GOT3 (cell line): ENCODE measurements at regions not wholly inside any gene's neighbourhood (a gene's known extent, or its start where the extent isn't known, plus 50 kb on each side); places are given as distances from the start of the nearest gene placed in this dataset.

ENCODE experiments used
- DNase-seq: peaks from one replicate; lab custom pipeline; 2025; ENCODE audit warnings: mixed read lengths; lab: John Stamatoyannopoulos, UW

GRCh38 chr20:58017231-58017969, 211.1 kb downstream of the ANKRD60 start:
- peak; percentile 32 for DNase-seq

- DNase-seq: no peak
These were observed 211.7 kb downstream of the ANKRD60 start for GRCh38 chr20:58016779-58017178.

DNA sequence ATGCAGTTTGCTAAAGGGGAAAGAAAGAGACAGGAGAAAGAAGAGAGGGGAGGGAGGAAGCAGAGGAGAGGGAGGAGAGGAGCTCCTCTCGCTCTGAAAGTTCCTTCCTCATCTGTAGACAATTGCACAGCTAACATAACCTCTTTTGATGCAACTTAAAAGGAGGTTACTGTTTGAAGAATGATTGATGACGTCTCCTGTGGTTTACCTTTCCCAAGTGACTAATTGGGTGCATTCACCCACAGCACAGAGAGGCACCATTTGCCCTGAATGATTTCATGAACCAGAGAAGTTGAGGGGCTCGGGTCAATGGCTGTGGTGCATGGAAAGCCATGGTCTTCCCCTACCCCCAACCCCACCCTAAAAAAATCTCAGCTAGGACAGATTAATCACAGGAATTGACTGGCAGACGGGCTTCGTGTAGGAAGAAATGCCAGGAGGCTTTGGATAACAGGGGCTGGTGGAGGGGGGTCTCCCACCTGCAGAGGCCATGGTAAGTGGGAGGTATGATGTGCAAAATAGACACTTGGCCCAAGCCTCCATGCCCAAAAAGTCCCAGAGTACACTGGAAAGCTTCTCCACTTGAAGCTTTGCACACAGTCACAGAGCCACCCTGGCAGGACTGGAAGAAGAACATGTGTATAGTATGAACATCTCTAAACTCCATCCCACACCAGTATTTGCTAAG, 213.7 kb downstream of the ANKRD60 start:
- no peak for DNase-seq

DNA sequence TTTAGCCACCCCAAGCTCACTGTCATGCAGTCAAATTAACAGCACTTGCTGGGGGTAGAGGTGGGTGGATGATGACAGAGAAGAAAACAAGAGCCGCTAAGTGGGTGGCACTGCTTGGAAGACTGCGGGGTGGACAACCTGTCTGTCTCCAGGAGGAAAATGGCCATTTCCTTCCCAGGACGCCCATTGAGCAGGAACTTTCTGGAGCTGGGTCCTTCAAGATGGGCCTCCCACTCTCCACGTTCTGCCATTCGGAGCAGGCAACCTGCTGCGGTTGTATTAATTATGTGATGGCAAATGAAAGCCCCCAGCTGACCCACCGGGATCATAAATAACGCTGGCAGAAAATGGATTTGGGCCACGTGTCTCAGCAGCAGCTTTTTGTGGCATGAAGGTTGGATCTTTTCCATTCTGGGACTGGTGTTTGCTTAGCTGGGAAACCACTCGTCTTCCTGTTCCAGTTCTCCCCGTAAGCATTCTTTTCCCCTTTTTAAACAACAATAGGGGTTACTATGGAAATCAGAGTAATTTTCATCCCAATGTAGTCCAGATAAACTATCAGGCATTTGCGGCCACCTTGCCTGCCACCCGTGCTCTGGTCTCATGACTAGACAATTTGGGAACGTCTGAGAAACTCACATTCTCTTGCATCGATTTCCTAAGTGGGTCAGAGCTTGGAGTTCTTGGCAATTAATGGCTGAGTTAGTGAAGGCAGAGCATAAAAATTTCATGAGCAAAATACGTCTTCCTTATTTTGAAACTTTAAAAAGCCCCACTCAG, 215.5 kb downstream of the ANKRD60 start:
- DNase-seq: no peak

- DNase-seq: no peak
These were observed 216.4 kb downstream of the ANKRD60 start for GRCh38 chr20:58011947-58012610.

DNA sequence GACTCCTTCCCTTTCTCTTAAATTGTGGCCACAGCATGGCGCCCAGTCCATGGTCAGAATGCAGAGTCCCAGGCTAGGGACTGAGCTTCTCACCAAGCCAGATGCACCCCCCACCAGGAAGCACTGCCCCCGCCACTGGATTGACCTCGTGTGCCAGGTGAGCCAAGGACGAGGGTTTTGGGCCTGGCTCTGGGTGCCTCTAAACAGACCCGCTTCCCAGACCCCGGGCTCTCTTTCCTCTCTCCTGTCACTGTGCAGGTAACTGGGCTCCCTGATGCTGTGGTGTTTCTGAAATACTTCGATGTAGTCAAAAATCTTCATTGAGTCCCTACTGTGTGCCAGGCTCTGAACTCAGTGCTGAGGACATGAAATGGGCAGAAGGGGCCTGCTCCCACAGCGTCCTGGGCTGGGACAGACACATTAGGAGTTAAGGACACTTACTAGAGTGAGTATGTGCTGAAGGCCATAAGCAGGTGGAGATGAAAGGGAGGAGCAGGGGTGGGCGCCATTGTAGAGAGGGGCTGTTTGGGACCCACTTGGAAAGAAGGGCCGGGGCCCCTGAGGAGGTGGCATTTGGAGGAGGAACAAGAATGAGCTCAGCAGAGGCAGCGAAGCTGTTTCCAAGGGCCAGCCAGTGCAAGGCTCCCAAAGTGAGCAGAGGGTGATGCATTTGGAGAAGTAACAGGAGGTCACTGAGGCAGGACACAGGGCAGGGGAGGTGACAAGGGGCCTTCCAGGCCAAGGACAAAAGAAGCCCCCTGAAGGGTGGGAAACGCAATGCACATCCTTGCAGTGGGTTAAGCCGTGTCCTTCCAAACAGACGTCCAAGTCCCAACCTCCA, 217.1 kb downstream of the ANKRD60 start:
- DNase-seq: no peak

DNA sequence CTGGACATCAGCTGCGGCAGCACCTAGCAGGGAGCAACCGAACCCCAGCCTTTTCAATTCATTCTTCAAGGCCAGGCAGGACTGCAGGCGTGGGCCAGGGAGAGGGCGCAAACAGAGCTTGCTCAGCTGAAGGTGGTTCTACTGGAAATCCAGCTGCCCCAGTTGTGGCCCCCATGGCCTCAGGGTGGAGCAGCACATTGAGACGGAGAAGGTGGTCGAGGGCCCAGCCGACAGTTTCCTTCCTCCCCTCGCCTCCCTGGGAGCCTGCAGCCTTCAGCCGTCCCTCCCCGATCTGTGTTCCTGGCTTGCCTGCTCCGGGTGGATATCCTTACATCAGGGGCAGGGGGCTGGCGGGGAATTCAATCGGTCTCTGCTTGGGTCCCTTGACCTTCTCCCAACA, 217.8 kb downstream of the ANKRD60 start:
- DNase-seq: no peak

DNA sequence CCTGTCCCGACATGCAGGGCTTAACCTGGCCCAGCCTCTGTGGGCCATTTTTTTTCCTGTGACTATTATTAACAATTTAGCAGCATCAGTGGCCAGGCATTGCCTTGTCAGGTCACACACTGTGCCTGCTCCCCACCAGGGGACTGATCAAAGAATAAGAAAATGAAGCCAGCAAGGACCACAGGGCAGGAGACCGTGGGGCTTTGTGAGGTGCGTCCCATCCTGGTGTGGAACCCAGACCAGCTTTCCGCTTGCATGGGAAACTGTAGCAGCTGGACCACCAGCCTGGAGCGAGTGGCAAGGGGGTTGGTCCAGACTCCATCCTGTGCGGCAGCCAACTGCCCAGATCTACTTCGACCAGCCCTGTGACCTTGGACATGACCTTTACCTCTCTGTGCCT, 218.3 kb downstream of the ANKRD60 start:
- DNase-seq: no peak

DNA sequence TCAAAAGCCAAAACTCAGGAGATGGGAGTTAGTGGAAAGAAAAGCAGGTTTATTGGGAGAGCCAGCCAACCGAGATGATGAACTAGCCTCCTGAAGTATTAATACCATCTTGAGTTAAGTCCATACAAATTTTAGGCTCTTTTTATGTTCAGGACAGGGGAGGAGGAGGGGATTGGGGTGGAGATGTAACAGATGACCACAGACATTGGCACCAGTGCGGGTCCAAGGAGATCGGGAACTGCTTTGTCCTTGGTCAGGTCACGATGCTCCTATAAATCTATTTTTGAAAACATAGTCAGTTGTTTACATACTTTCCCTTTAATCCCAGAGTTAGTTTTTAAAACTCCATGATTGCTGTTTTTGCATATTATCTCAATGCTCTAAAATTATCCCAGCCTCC, 219.6 kb downstream of the ANKRD60 start:
- DNase-seq: no peak

GRCh38 chr20:58008413-58008812, 220.0 kb downstream of the ANKRD60 start:
- no peak for DNase-seq

- DNase-seq: no peak
These were observed 220.5 kb downstream of the ANKRD60 start for GRCh38 chr20:58007947-58008346.

GRCh38 chr20:58006346-58007316, 221.8 kb downstream of the ANKRD60 start:
- no peak for DNase-seq

- no peak for DNase-seq
These were observed 222.7 kb downstream of the ANKRD60 start for GRCh38 chr20:58005581-58006345.

GRCh38 chr20:58004900-58005299, 223.6 kb downstream of the ANKRD60 start:
- no peak for DNase-seq

- DNase-seq: no peak
These were observed 224.3 kb downstream of the ANKRD60 start for GRCh38 chr20:58004146-58004545.

- no peak for DNase-seq
These were observed 224.9 kb downstream of the ANKRD60 start for GRCh38 chr20:58003525-58003924.

GRCh38 chr20:58002901-58003300, 225.6 kb downstream of the ANKRD60 start:
- no peak for DNase-seq

GRCh38 chr20:58001946-58002345, 226.5 kb downstream of the ANKRD60 start:
- DNase-seq: no peak

GRCh38 chr20:58001381-58001780, 227.1 kb downstream of the ANKRD60 start:
- no peak for DNase-seq
